MM.1S (cell line): ENCODE measurements at regions not wholly inside any gene's neighbourhood (a gene's known extent, or its start where the extent isn't known, plus 50 kb on each side); places are given as distances from the start of the nearest gene placed in this dataset.

Source experiments
- EZH2phosphoT487 ChIP-seq: fragments of 300-600 bp; sonication (generic); IDR thresholded peaks from 2 replicates; pipeline ENCODE4 v1.6.1; 2018; ENCODE audit warnings: antibody characterized with exemption, low read length
- TF ChIP-seq, protein P1 (sequence below): fragments of 300-600 bp; sonication (generic); IDR thresholded peaks from 2 replicates; pipeline ENCODE4 v1.5.1; 2016; ENCODE audit warnings: antibody characterized with exemption, low read length, mixed read lengths

DNA sequence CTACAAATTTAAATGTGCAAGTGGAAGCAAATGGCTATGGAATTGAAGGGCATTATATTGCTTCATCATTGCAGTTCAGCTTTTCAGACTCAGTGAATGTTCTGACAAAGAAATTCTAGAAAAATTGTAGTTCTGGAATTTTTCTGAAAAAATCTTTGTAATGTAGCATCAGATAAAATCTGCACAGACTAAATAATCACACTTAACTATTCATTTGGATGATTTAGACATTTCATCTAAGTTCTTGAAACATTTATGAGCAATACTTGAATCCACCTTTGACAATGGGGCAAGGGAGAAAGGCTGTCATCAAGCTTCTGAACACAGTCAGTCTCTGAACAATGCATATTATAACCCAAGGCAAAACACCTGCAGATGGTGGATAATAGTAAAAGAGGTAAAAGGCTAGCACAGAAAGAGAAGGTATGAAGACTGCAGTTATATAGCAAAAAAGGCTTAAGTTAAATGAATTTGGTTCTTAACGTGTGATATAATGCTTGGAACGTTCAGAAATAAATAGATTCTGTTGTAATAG, 1352.0 kb upstream of the NUDT12 start:
- TF ChIP-seq, protein P1, sequence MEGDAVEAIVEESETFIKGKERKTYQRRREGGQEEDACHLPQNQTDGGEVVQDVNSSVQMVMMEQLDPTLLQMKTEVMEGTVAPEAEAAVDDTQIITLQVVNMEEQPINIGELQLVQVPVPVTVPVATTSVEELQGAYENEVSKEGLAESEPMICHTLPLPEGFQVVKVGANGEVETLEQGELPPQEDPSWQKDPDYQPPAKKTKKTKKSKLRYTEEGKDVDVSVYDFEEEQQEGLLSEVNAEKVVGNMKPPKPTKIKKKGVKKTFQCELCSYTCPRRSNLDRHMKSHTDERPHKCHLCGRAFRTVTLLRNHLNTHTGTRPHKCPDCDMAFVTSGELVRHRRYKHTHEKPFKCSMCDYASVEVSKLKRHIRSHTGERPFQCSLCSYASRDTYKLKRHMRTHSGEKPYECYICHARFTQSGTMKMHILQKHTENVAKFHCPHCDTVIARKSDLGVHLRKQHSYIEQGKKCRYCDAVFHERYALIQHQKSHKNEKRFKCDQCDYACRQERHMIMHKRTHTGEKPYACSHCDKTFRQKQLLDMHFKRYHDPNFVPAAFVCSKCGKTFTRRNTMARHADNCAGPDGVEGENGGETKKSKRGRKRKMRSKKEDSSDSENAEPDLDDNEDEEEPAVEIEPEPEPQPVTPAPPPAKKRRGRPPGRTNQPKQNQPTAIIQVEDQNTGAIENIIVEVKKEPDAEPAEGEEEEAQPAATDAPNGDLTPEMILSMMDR = no peak
- no peak for TF ChIP-seq EZH2phosphoT487
